ENCODE measurements at regions not wholly inside any gene's neighbourhood (a gene's known extent, or its start where the extent isn't known, plus 50 kb on each side); places are given as distances from the start of the nearest gene placed in this dataset.

GRCh38 chr12:118503476-118503875 lies 127.1 kb downstream of the SUDS3 start:
- intact Hi-C loops (cut with DNase I; ENCODE audit: low total_unique reads), result no loop called here
- TF ChIP-seq POLR2A (IDR thresholded peaks at IDR 0.05), result no peak
- TF ChIP-seq, protein P1, sequence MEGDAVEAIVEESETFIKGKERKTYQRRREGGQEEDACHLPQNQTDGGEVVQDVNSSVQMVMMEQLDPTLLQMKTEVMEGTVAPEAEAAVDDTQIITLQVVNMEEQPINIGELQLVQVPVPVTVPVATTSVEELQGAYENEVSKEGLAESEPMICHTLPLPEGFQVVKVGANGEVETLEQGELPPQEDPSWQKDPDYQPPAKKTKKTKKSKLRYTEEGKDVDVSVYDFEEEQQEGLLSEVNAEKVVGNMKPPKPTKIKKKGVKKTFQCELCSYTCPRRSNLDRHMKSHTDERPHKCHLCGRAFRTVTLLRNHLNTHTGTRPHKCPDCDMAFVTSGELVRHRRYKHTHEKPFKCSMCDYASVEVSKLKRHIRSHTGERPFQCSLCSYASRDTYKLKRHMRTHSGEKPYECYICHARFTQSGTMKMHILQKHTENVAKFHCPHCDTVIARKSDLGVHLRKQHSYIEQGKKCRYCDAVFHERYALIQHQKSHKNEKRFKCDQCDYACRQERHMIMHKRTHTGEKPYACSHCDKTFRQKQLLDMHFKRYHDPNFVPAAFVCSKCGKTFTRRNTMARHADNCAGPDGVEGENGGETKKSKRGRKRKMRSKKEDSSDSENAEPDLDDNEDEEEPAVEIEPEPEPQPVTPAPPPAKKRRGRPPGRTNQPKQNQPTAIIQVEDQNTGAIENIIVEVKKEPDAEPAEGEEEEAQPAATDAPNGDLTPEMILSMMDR (IDR thresholded peaks at IDR 0.05), result no peak
- no peaks in the 10 kb centered on the region for H3K36me3 ChIP-seq (ENCODE audit: low read depth, missing control alignments)
- no peaks in the 10 kb centered on the region for H3K9me3 ChIP-seq
- DNase-seq, result no peak
- no peaks in the 10 kb centered on the region for H3K27me3 ChIP-seq
- 84 to 91% methylated on average over 3 of the region's 3 CpGs for WGBS, 2 donors
- no peak overlapping the region for H3K27ac ChIP-seq
- H3K4me1 ChIP-seq, result no peaks in the 10 kb centered on the region
- no peak overlapping the region for H3K4me3 ChIP-seq

DNA sequence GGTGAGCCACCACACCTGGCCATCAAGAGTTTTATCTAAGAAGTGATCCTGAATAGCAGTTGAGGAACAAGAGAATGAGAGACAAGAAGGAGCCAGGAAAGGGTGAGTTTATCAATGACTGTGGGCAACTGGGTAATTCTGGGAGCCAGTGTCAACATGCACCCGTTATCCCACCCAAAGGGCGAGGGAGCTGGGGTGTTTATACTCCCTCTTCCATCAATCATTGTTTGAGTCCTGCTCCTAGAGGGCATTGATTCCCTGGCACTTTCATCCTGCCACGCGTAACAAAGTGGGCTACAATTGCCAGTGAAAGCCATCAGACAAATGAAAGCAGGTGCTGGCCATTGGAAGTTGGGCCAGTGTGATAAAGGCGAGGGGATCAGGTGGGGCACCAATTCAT lies 136.3 kb downstream of the SUDS3 start:
- no peak for TF ChIP-seq POLR2A (IDR thresholded peaks at IDR 0.05)
- TF ChIP-seq, protein P1 (IDR thresholded peaks at IDR 0.05), result no peak
- Histone ChIP-seq H3K27ac (no peak overlapping the region), H3K4me1 (no peaks in the 10 kb centered on the region), H3K27me3 (no peaks in the 10 kb centered on the region), H3K9me3 (no peaks in the 10 kb centered on the region), H3K36me3 (ENCODE audit: low read depth, missing control alignments) (no peaks in the 10 kb centered on the region), H3K4me3 (no peak overlapping the region)
- intact Hi-C loops (cut with DNase I; ENCODE audit: low total_unique reads), result no loop called here
- 80 to 82% methylated on average over 5 of the region's 5 CpGs for WGBS, 2 donors
- no peak for DNase-seq

DNA sequence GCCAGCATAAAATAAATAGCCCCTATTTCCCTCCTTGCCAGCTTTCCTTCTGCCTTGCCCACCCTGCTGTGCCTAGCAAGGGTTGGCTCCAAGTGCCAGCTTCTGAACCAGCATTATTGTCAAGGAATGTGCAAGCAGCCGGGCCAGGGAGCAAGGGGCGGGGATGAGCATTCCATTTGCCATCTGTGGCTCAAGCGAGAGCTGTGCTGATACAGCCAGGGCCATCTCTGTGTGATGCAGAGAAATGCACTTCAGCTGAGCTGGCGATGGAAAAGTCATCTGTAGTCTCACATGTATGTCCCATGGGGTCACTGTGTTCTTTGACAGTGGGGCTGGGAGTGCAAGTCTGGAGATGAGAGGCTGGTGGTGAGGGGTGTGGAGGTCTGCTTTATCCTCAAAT lies 137.3 kb downstream of the SUDS3 start:
- no peaks in the 10 kb centered on the region for H3K27me3 ChIP-seq
- WGBS, 2 donors, result 60 to 69% methylated on average over 4 of the region's 4 CpGs
- DNase-seq, result no peak
- TF ChIP-seq, protein P1 (IDR thresholded peaks at IDR 0.05), result no peak
- no peak for TF ChIP-seq POLR2A (IDR thresholded peaks at IDR 0.05)
- intact Hi-C loops (cut with DNase I; ENCODE audit: low total_unique reads), result no loop called here
- no peaks in the 10 kb centered on the region for H3K4me1 ChIP-seq
- no peaks in the 10 kb centered on the region for H3K36me3 ChIP-seq (ENCODE audit: low read depth, missing control alignments)
- no peak overlapping the region for H3K4me3 ChIP-seq
- H3K27ac ChIP-seq, result no peak overlapping the region
- no peaks in the 10 kb centered on the region for H3K9me3 ChIP-seq

DNA sequence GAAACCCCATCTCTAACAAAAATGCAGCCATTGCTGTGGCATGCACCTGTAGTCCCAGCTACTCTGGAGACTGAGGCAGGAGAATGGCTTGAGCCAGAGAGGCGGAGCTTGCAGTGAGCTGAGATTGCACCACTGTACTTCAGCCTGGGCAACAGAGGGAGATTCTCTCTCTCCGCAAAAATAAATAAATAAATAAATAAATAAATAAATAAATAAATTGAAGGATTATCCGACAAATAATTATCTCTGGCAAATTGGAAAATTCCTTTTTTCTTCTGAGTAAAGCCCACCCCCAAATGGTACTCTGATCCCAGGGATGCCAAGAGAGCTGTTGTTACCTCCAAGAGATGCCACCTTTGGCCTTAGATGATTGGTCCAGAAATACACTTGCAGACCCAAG lies 137.9 kb downstream of the SUDS3 start:
- no peak for DNase-seq
- intact Hi-C loops (cut with DNase I; ENCODE audit: low total_unique reads), result no loop called here
- H3K27ac ChIP-seq, result no peak overlapping the region
- H3K4me3 ChIP-seq, result no peak overlapping the region
- no peaks in the 10 kb centered on the region for H3K36me3 ChIP-seq (ENCODE audit: low read depth, missing control alignments)
- H3K4me1 ChIP-seq, result no peaks in the 10 kb centered on the region
- TF ChIP-seq POLR2A (IDR thresholded peaks at IDR 0.05), result no peak
- TF ChIP-seq, protein P1 (IDR thresholded peaks at IDR 0.05), result no peak
- H3K9me3 ChIP-seq, result no peaks in the 10 kb centered on the region
- WGBS, 2 donors, result 89 to 93% methylated on average over 3 of the region's 3 CpGs
- H3K27me3 ChIP-seq, result no peaks in the 10 kb centered on the region

GRCh38 chr12:118520214-118521035 lies 144.1 kb downstream of the SUDS3 start:
- Histone ChIP-seq H3K9me3 (no peaks in the 10 kb centered on the region), H3K36me3 (ENCODE audit: low read depth, missing control alignments) (no peaks in the 10 kb centered on the region), H3K27ac (no peak overlapping the region), H3K4me3 (no peak overlapping the region), H3K4me1 (no peaks in the 10 kb centered on the region), H3K27me3 (no peaks in the 10 kb centered on the region)
- 83 to 86% methylated on average over 10 of the region's 10 CpGs for WGBS, 2 donors
- no peak for TF ChIP-seq POLR2A (IDR thresholded peaks at IDR 0.05)
- TF ChIP-seq, protein P1 (IDR thresholded peaks at IDR 0.05), result no peak
- intact Hi-C loops (cut with DNase I; ENCODE audit: low total_unique reads), result no loop called here
- DNase-seq, result no peak
